Type B pancreatic cell (in vitro differentiated cells): ENCODE measurements at regions not wholly inside any gene's neighbourhood (a gene's known extent, or its start where the extent isn't known, plus 50 kb on each side); places are given as distances from the start of the nearest gene placed in this dataset.

Source experiments
- DNase-seq: peaks from one replicate; pipeline ENCODE4 v3.0.0; 2021; ENCODE audit warnings: mixed read lengths; ENCODE audit not compliant: unreplicated experiment; ENCODE audit errors: extremely low spot score
- H3K27ac Mint-ChIP-seq: 2 replicates; pipeline ENCODE4 v1.8.0; 2021; ENCODE audit warnings: mild to moderate bottlenecking, mixed read lengths
- H3K27me3 Mint-ChIP-seq: 2 replicates; pipeline ENCODE4 v1.8.0; 2021; ENCODE audit warnings: mixed read lengths
- H3K36me3 Mint-ChIP-seq: 2 replicates; pipeline ENCODE4 v1.8.0; 2021; ENCODE audit warnings: mixed read lengths
- H3K4me1 Mint-ChIP-seq: one replicate; pipeline ENCODE4 v1.8.0; 2021; ENCODE audit warnings: mixed read lengths; ENCODE audit not compliant: unreplicated experiment
- H3K4me3 Mint-ChIP-seq: 2 replicates; pipeline ENCODE4 v1.8.0; 2021; ENCODE audit warnings: mild to moderate bottlenecking, mixed read lengths
- H3K9me3 Mint-ChIP-seq: 2 replicates; pipeline ENCODE4 v1.8.0; 2021; ENCODE audit warnings: mixed read lengths
- CTCF ChIP-seq: fragments of 200-600 bp; sonication (generic); conservative IDR thresholded peaks from 2 replicates; pipeline ENCODE4 v1.5.0; 2021; ENCODE audit warnings: antibody characterized with exemption, mild to moderate bottlenecking

GRCh38 chr3:147669077-147669476, 259.9 kb downstream of the ZIC1 start:
- Mint-ChIP-seq H3K36me3 (no peaks in the 10 kb centered on the region), H3K27me3 (no peaks in the 10 kb centered on the region), H3K4me1 (no peaks in the 10 kb centered on the region), H3K27ac (no peak overlapping the region), H3K9me3 (no peaks in the 10 kb centered on the region), H3K4me3 (no peak overlapping the region)
- DNase-seq = no peak
- TF ChIP-seq CTCF = no peak

- Mint-ChIP-seq H3K9me3 (no peaks in the 10 kb centered on the region), H3K27me3 (no peaks in the 10 kb centered on the region), H3K4me1 (no peaks in the 10 kb centered on the region), H3K27ac (no peak overlapping the region), H3K36me3 (no peaks in the 10 kb centered on the region), H3K4me3 (no peak overlapping the region)
- no peak for TF ChIP-seq CTCF
- no peak for DNase-seq
Observed at GRCh38 chr3:147672035-147672434, 262.9 kb downstream of the ZIC1 start.

GRCh38 chr3:147672436-147672835, 263.3 kb downstream of the ZIC1 start:
- H3K9me3 Mint-ChIP-seq = no peaks in the 10 kb centered on the region
- no peak overlapping the region for H3K27ac Mint-ChIP-seq

GRCh38 chr3:147675761-147676160, 266.6 kb downstream of the ZIC1 start:
- no peak for DNase-seq
- no peak for TF ChIP-seq CTCF
- Mint-ChIP-seq H3K27ac (no peak overlapping the region), H3K4me3 (no peak overlapping the region), H3K27me3 (no peaks in the 10 kb centered on the region), H3K4me1 (no peaks in the 10 kb centered on the region), H3K9me3 (no peaks in the 10 kb centered on the region), H3K36me3 (no peaks in the 10 kb centered on the region)

More at GRCh38 chr3:147672436-147672835, 263.3 kb downstream of the ZIC1 start:
- DNase-seq = no peak
- Mint-ChIP-seq H3K4me3 (no peak overlapping the region), H3K27me3 (no peaks in the 10 kb centered on the region), H3K36me3 (no peaks in the 10 kb centered on the region), H3K4me1 (no peaks in the 10 kb centered on the region)
- TF ChIP-seq CTCF = no peak

GRCh38 chr3:147680837-147681483, 271.8 kb downstream of the ZIC1 start:
- Mint-ChIP-seq H3K4me3 (no peak overlapping the region), H3K9me3 (no peaks in the 10 kb centered on the region)
- no peak for DNase-seq

More at GRCh38 chr3:147680837-147681483, 271.8 kb downstream of the ZIC1 start:
- H3K4me1 Mint-ChIP-seq = peaks cover 6% of the 10 kb centered on the region
- H3K27ac Mint-ChIP-seq = no peak overlapping the region
- peaks cover 2% of the 10 kb centered on the region for H3K27me3 Mint-ChIP-seq
- no peaks in the 10 kb centered on the region for H3K36me3 Mint-ChIP-seq
- TF ChIP-seq CTCF = no peak
